ENCODE measurements at regions not wholly inside any gene's neighbourhood (a gene's known extent, or its start where the extent isn't known, plus 50 kb on each side); places are given as distances from the start of the nearest gene placed in this dataset.
A peak's percentile ranks its signal among the peaks of the same experiment; 100 is the strongest.

DNA sequence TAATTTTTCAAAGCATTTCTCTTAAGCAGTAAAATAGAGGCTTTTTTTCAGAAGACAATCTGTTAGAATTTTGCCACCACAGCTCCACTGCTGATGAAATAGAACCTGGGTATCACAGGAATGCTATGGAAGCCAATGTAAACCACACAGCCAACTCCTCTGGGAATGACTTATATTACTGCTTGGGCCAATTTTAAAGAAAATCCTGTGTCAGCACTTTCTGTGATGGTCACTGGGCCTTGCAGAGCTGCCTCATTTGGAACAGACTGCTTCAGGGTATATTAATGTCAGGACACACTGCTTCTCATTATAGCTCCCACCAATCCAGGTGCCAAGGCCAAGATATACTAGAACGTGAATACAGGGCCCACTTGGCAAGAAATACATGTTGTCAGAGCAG is 144.1 kb upstream of the ACTBL2 start:
- Histone ChIP-seq H3K79me2 (ENCODE audit: control insufficient read depth in 1 of 2, insufficient read depth in 2 of 2, low read length in 2 of 2) (no peaks in the 10 kb centered on the region), H3K9me3 (ENCODE audit: insufficient read depth in 2 of 2, low read depth in 1 of 2, low read length in 1 of 2) (no peaks in the 10 kb centered on the region), H3K9ac (replicated peaks in 1 of 4; ENCODE audit: extremely low read depth in 1 of 4, low read depth in 3 of 4, low read length in 3 of 4) (no peak overlapping the region), H3K79me1 (ENCODE audit: low read depth, low read length) (no peaks in the 10 kb centered on the region), H3K36me3 (ENCODE audit: control insufficient read depth in 2 of 4, insufficient read depth in 4 of 4, low read length in 3 of 4) (no peaks in the 10 kb centered on the region), H3K23ac (ENCODE audit: insufficient read length) (no peak overlapping the region), H4K5ac (ENCODE audit: insufficient read length, low read depth, low read length) (no peak overlapping the region), H4K8ac (ENCODE audit: extremely low read depth, insufficient read depth, low read length) (no peak overlapping the region), H3K56ac (replicated peaks; ENCODE audit: insufficient read length, low read depth, low read length) (no peak overlapping the region), H3K23me2 (ENCODE audit: low read depth, low read length) (no peaks in the 10 kb centered on the region), H2BK20ac (ENCODE audit: low read length) (no peak overlapping the region), H2BK12ac (ENCODE audit: low read depth, low read length) (no peak overlapping the region), H2AK5ac (ENCODE audit: low read depth, low read length) (no peak overlapping the region), H3K4me2 (ENCODE audit: insufficient read depth in 1 of 2, low read depth in 2 of 2, low read length in 2 of 2) (no peak overlapping the region), H2AFZ (ENCODE audit: low read length) (no peak overlapping the region), H2BK5ac (ENCODE audit: low read depth, low read length) (no peak overlapping the region), H3K18ac (ENCODE audit: extremely low read depth, low read length) (no peak overlapping the region), H3K4me1 (replicated peaks in 1 of 4; ENCODE audit: control insufficient read depth in 3 of 4, insufficient read depth in 4 of 4, low read length in 3 of 4) (no peaks in the 10 kb centered on the region), H4K91ac (replicated peaks; ENCODE audit: insufficient read length, low read length) (no peak overlapping the region), H2BK15ac (ENCODE audit: low read length) (no peak overlapping the region), H3K4me3 (ENCODE audit: extremely low read depth in 1 of 4, insufficient read depth in 2 of 4, low read depth in 3 of 4, low read length in 4 of 4) (no peak overlapping the region), H4K20me1 (replicated peaks in 1 of 2; ENCODE audit: control insufficient read depth in 1 of 2, insufficient read depth in 2 of 2, low read length in 2 of 2) (no peaks in the 10 kb centered on the region), H3K27ac (ENCODE audit: low read depth, low read length) (no peak overlapping the region), H3K14ac (ENCODE audit: insufficient read length) (no peak overlapping the region), H3K4ac (replicated peaks; ENCODE audit: insufficient read length, low read depth, low read length) (no peak overlapping the region), H2BK120ac (replicated peaks; ENCODE audit: low read depth, low read length) (no peak overlapping the region), H3K27me3 (replicated peaks in 1 of 4; ENCODE audit: control insufficient read depth in 3 of 4, extremely low read depth in 1 of 4, insufficient read depth in 3 of 4, low read length in 3 of 4) (no peaks in the 10 kb centered on the region)
- FAIRE-seq, result no peak
- CTCF ChIA-PET (ENCODE audit: partially characterized antibody), result interaction anchor here (0.7 to 3.3 kb wide), 4 partner anchors 11 to 1738 kb away, joined by 3 to 21 read pairs (median 4); no protein-coding TSS in a partner anchor
- no peak for TF ChIP-seq BRCA1 (IDR thresholded peaks at IDR 0.05; ENCODE audit: low read depth, low read length)
- no peak for TF ChIP-seq GABPA (IDR thresholded peaks at IDR 0.05; ENCODE audit: borderline replicate concordance, insufficient read depth, low read length)
- no peak for TF ChIP-seq ZNF274 (IDR thresholded peaks at IDR 0.05; ENCODE audit: borderline replicate concordance, extremely low read depth, low read length)
- TF ChIP-seq SP2 (IDR thresholded peaks at IDR 0.05; ENCODE audit: low read length), result no peak
- no peak for TF ChIP-seq TBP (IDR thresholded peaks at IDR 0.05; ENCODE audit: low read depth, low read length)
- TF ChIP-seq MAFK (IDR thresholded peaks at IDR 0.05; ENCODE audit: low read depth, low read length), result peak; percentile 83
- POLR2A ChIA-PET (ENCODE audit: partially characterized antibody), result no interaction called here
- 86% methylated on average over 1 of the region's 1 CpG; no CpG with 5 or more reads in 1 of the 2 experiments for WGBS, 2 experiments (ENCODE audit: extremely low coverage in 1 of 2, insufficient coverage in 1 of 2, insufficient read length in 1 of 2, insufficient replicate concordance in 2 of 2, low coverage in 1 of 2, low lambda C conversion rate in 2 of 2, missing lambda C conversion rate in 1 of 2)
- no peak for DNase-seq (ENCODE audit: low read depth in 1 of 2, low spot score in 2 of 2)

Data from H1 (cell line).